NK-92 (cell line): ENCODE measurements at regions not wholly inside any gene's neighbourhood (a gene's known extent, or its start where the extent isn't known, plus 50 kb on each side); places are given as distances from the start of the nearest gene placed in this dataset.
"Not testable (repeated sequence)": the region's sequence is repeated elsewhere in the genome, so short reads cannot be mapped to it uniquely, and the experiment has no call there.

Experiments
- DNase-seq: peaks from one replicate; lab custom pipeline; 2025; ENCODE audit not compliant: unreplicated experiment; lab: John Stamatoyannopoulos, UW

GRCh38 chr14:22112004-22112403 is 438.4 kb upstream of the OR4E1 start:
- no peak for DNase-seq

GRCh38 chr14:22107753-22108152 is 434.1 kb upstream of the OR4E1 start:
- DNase-seq: no peak

GRCh38 chr14:22106700-22107697 is 433.4 kb upstream of the OR4E1 start:
- no peak for DNase-seq

GRCh38 chr14:22105624-22106006 is 432.0 kb upstream of the OR4E1 start:
- no peak for DNase-seq

GRCh38 chr14:22105006-22105623 is 431.5 kb upstream of the OR4E1 start:
- no peak for DNase-seq

GRCh38 chr14:22100764-22101120 is 427.1 kb upstream of the OR4E1 start:
- DNase-seq: not testable (repeated sequence)

- no peak for DNase-seq
These were observed 426.5 kb upstream of the OR4E1 start for GRCh38 chr14:22099942-22100763.

- DNase-seq: no peak
These were observed 424.8 kb upstream of the OR4E1 start for GRCh38 chr14:22098435-22098834.

- DNase-seq: no peak
These were observed 424.1 kb upstream of the OR4E1 start for GRCh38 chr14:22097586-22098292.

- DNase-seq: no peak
These were observed 423.5 kb upstream of the OR4E1 start for GRCh38 chr14:22097072-22097471.

GRCh38 chr14:22096514-22096895 is 422.9 kb upstream of the OR4E1 start:
- no peak for DNase-seq

- no peak for DNase-seq
These were observed 422.4 kb upstream of the OR4E1 start for GRCh38 chr14:22095860-22096513.

GRCh38 chr14:22089940-22090339 is 416.3 kb upstream of the OR4E1 start:
- DNase-seq: no peak

- no peak for DNase-seq
These were observed 415.2 kb upstream of the OR4E1 start for GRCh38 chr14:22088614-22089342.

GRCh38 chr14:22086131-22086530 is 412.5 kb upstream of the OR4E1 start:
- DNase-seq: no peak

- no peak for DNase-seq
These were observed 411.0 kb upstream of the OR4E1 start for GRCh38 chr14:22084393-22085281.

GRCh38 chr14:22081337-22081736 is 407.7 kb upstream of the OR4E1 start:
- DNase-seq: no peak

GRCh38 chr14:22079766-22080165 is 406.1 kb upstream of the OR4E1 start:
- DNase-seq: no peak

- DNase-seq: no peak
These were observed 400.2 kb upstream of the OR4E1 start for GRCh38 chr14:22073801-22074200.
